ENCODE measurements at regions not wholly inside any gene's neighbourhood (a gene's known extent, or its start where the extent isn't known, plus 50 kb on each side); places are given as distances from the start of the nearest gene placed in this dataset.

DNA sequence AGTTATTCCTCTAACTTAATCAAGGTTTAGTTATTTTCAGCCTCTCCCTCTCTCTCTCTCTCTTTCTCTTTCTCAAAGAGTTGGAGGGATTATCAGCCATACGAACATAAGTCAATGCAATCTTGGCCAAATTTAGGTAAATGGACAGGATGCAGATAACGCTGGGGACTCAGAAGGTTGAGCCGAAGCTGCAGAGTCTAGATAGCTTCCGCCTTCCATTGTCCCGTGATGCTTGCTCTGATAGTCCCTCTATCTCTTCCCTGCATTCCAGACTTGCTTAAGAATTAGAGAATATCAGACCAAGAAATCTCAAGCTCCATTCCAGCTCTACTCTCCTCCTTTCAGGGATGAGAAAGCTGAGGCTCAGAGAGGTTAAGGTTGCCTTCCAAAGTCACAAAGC is 502.8 kb upstream of the TNP1 start:
- no peak for FAIRE-seq
- TF ChIP-seq, protein P1, sequence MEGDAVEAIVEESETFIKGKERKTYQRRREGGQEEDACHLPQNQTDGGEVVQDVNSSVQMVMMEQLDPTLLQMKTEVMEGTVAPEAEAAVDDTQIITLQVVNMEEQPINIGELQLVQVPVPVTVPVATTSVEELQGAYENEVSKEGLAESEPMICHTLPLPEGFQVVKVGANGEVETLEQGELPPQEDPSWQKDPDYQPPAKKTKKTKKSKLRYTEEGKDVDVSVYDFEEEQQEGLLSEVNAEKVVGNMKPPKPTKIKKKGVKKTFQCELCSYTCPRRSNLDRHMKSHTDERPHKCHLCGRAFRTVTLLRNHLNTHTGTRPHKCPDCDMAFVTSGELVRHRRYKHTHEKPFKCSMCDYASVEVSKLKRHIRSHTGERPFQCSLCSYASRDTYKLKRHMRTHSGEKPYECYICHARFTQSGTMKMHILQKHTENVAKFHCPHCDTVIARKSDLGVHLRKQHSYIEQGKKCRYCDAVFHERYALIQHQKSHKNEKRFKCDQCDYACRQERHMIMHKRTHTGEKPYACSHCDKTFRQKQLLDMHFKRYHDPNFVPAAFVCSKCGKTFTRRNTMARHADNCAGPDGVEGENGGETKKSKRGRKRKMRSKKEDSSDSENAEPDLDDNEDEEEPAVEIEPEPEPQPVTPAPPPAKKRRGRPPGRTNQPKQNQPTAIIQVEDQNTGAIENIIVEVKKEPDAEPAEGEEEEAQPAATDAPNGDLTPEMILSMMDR (IDR thresholded peaks at IDR 0.05; ENCODE audit: insufficient read depth, missing control alignments): no peak
- no peak for DNase-seq (ENCODE audit: insufficient read length, low spot score)

- no peak for DNase-seq (ENCODE audit: insufficient read length, low spot score)
- TF ChIP-seq, protein P1 (IDR thresholded peaks at IDR 0.05; ENCODE audit: insufficient read depth, missing control alignments): no peak
- FAIRE-seq: no peak
Observed at GRCh38 chr2:217362286-217362685, 502.4 kb upstream of the TNP1 start.

- TF ChIP-seq, protein P1 (IDR thresholded peaks at IDR 0.05; ENCODE audit: insufficient read depth, missing control alignments): no peak
- FAIRE-seq: no peak
Observed at GRCh38 chr2:217361483-217361880, 501.6 kb upstream of the TNP1 start.

GRCh38 chr2:217360781-217361482 is 501.1 kb upstream of the TNP1 start:
- DNase-seq (ENCODE audit: insufficient read length, low spot score) (no peak), FAIRE-seq (no peak)
- TF ChIP-seq, protein P1 (IDR thresholded peaks at IDR 0.05; ENCODE audit: insufficient read depth, missing control alignments): no peak

More at GRCh38 chr2:217361483-217361880, 501.6 kb upstream of the TNP1 start:
- no peak for DNase-seq (ENCODE audit: insufficient read length, low spot score)

DNA sequence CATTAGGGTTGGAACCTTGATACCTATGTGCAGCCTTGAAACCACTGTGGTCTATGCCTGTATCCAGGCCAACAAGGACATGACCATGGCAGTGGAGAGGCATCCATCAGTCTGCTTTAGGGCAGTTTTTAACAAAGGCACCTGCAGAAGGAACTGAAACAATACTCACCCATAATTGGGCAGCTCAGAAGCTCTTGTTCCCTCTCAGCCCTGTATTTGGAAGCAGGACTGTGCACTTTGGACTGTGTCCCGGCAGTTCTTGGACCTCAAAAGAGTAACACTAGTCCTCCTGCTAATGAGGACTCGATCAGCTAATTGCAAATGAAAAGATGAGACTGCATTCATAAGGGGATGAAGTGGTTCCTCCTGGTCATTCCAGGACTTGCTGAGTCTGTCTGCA is 500.2 kb upstream of the TNP1 start:
- FAIRE-seq (no peak), DNase-seq (ENCODE audit: insufficient read length, low spot score) (no peak)
- TF ChIP-seq, protein P1 (IDR thresholded peaks at IDR 0.05; ENCODE audit: insufficient read depth, missing control alignments): no peak

DNA sequence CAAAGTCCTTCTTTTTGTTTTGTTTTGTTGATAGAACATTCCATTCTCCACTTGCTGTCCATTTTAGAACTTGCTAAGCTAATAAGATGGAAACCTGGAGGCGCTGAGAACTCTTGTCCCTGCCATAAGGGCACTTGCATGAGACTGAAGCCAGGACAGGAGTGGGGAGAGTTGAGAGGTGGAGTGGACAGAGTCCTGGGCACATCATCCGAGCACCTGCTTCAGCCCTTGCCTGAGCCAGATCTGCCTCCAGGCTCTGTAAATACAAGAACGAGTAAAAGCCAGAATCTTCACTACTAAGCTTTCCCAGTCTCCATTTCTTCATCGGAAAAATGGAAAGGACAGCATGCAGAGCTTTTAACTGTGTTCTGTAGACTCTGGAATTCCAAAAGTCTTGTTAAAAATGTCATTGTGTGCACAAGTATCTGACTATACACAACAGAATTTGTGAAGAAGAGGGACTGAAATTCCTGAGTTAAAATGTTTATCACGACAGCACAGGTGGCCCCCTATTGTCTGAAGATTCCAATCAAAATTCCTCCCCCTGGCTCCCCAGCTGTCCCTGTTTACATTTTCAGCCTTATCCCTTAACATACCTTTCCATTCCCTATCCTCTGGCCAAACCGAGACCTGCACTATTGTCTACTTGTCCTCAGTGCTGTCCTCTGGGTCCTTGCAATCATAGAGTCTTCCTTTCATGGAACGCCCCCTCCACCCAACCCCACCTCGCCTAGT is 498.2 kb upstream of the TNP1 start:
- DNase-seq (ENCODE audit: insufficient read length, low spot score): no peak
- no peak for FAIRE-seq
- TF ChIP-seq, protein P1 (IDR thresholded peaks at IDR 0.05; ENCODE audit: insufficient read depth, missing control alignments): no peak

- FAIRE-seq: no peak
- DNase-seq (ENCODE audit: insufficient read length, low spot score): no peak
- TF ChIP-seq, protein P1 (IDR thresholded peaks at IDR 0.05; ENCODE audit: insufficient read depth, missing control alignments): no peak
Observed at GRCh38 chr2:217356781-217357180, 496.9 kb upstream of the TNP1 start.
